ENCODE measurements at regions not wholly inside any gene's neighbourhood (a gene's known extent, or its start where the extent isn't known, plus 50 kb on each side); places are given as distances from the start of the nearest gene placed in this dataset.
A peak's percentile ranks its signal among the peaks of the same experiment; 100 is the strongest.

GRCh38 chr6:144697801-144698200 lies 412.7 kb downstream of the UTRN start (continued):
- no peak for TF ChIP-seq ZBTB43 (CRISPR knock-in tag; conservative IDR thresholded peaks at IDR 0.05)

- intact Hi-C loops (cut with micrococcal nuclease; ENCODE audit: unreplicated experiment): no loop called here
- Histone ChIP-seq H3K27ac (ENCODE audit: extremely low read length, insufficient read depth, low read length) (no peak overlapping the region), H3K79me2 (ENCODE audit: insufficient read depth, low read length) (no peaks in the 10 kb centered on the region), H3K4me1 (ENCODE audit: insufficient read depth, low read length) (peaks cover 9% of the 10 kb centered on the region), H3K36me3 (replicated peaks in 1 of 2; ENCODE audit: control insufficient read depth in 1 of 2, insufficient read depth in 2 of 2, low read length in 2 of 2) (peaks cover 19 to 38% of the 10 kb centered on the region in 2 experiments), H3K4me2 (ENCODE audit: low read depth, low read length) (no peak overlapping the region), H3K27me3 (ENCODE audit: control insufficient read depth in 1 of 2, insufficient read depth in 2 of 2, low read length in 2 of 2) (no peaks in the 10 kb centered on the region), H3K4me3 (replicated peaks in 1 of 3; ENCODE audit: insufficient read depth in 1 of 3, low read depth in 2 of 3, low read length in 3 of 3) (no peak overlapping the region), H2AFZ (ENCODE audit: low read length) (no peak overlapping the region), H3K9me3 (ENCODE audit: low read length) (no peaks in the 10 kb centered on the region), H3K9ac (ENCODE audit: insufficient read depth, low read depth, low read length) (no peak overlapping the region), H4K20me1 (ENCODE audit: insufficient read depth, low read length) (no peaks in the 10 kb centered on the region)
- ChIA-PET POLR2A (no interaction called here), CTCF (ENCODE audit: low intra/inter-chr PET ratio, low total read pairs) (no interaction called here)
- TF ChIP-seq CEBPB (IDR thresholded peaks at IDR 0.05; ENCODE audit: borderline replicate concordance, low read depth, low read length) (peak; percentile 70), ZNF18 (CRISPR knock-in tag; IDR thresholded peaks at IDR 0.05; ENCODE audit: insufficient replicate concordance) (no peak)
- BruUV-seq (replicated peaks): no TSS peak
- in situ Hi-C loops (cut with HindIII; ENCODE audit: extremely low pct_ligation_motif_present, low pct_unique_long_range_greater_than_20kb): no loop called here
- DNase-seq (ENCODE audit: low spot score) (no peak), FAIRE-seq (no peak), ATAC-seq (no peak)
- 95% methylated on average over 1 of the region's 1 CpG for WGBS (ENCODE audit: low lambda C conversion rate)
Measured at GRCh38 chr6:144702781-144703180, 417.6 kb downstream of the UTRN start.

GRCh38 chr6:144710207-144710606 lies 425.1 kb downstream of the UTRN start:
- FAIRE-seq (no peak), ATAC-seq (no peak), DNase-seq (ENCODE audit: low spot score) (no peak)
- WGBS (ENCODE audit: low lambda C conversion rate): 100% methylated on average over 3 of the region's 3 CpGs
- Histone ChIP-seq H2AFZ (ENCODE audit: low read length) (no peak overlapping the region), H3K36me3 (replicated peaks in 1 of 2; ENCODE audit: control insufficient read depth in 1 of 2, insufficient read depth in 2 of 2, low read length in 2 of 2) (peaks cover 10 to 13% of the 10 kb centered on the region in 2 experiments), H3K79me2 (ENCODE audit: insufficient read depth, low read length) (no peaks in the 10 kb centered on the region), H3K27me3 (ENCODE audit: control insufficient read depth in 1 of 2, insufficient read depth in 2 of 2, low read length in 2 of 2) (no peaks in the 10 kb centered on the region), H3K4me1 (ENCODE audit: insufficient read depth, low read length) (no peaks in the 10 kb centered on the region), H3K9ac (ENCODE audit: insufficient read depth, low read depth, low read length) (no peak overlapping the region), H4K20me1 (ENCODE audit: insufficient read depth, low read length) (no peaks in the 10 kb centered on the region), H3K9me3 (ENCODE audit: low read length) (no peaks in the 10 kb centered on the region), H3K4me2 (ENCODE audit: low read depth, low read length) (no peak overlapping the region), H3K27ac (ENCODE audit: extremely low read length, insufficient read depth, low read length) (no peak overlapping the region), H3K4me3 (replicated peaks in 1 of 3; ENCODE audit: insufficient read depth in 1 of 3, low read depth in 2 of 3, low read length in 3 of 3) (no peak overlapping the region)
- POLR2A ChIA-PET: no interaction called here
- CTCF ChIA-PET (ENCODE audit: low intra/inter-chr PET ratio, low total read pairs): no interaction called here
- intact Hi-C loops (cut with micrococcal nuclease; ENCODE audit: unreplicated experiment) (no loop called here), in situ Hi-C loops (cut with HindIII; ENCODE audit: extremely low pct_ligation_motif_present, low pct_unique_long_range_greater_than_20kb) (no loop called here)
- BruUV-seq (replicated peaks): no TSS peak
- TF ChIP-seq REPIN1 (CRISPR knock-in tag; IDR thresholded peaks at IDR 0.05; ENCODE audit: borderline replicate concordance, low read depth) (no peak), ZNF343 (CRISPR knock-in tag; IDR thresholded peaks at IDR 0.05) (no peak), NRL (CRISPR knock-in tag; IDR thresholded peaks at IDR 0.05; ENCODE audit: borderline replicate concordance) (no peak), RFX3 (CRISPR knock-in tag; IDR thresholded peaks at IDR 0.05) (no peak), SRSF9 (IDR thresholded peaks at IDR 0.05; ENCODE audit: borderline replicate concordance, insufficient read depth, low read depth, low read length, poor library complexity, severe bottlenecking) (no peak), HCFC1 (IDR thresholded peaks at IDR 0.05; ENCODE audit: low read depth, low read length) (no peak), CENPX (CRISPR knock-in tag; IDR thresholded peaks at IDR 0.05) (no peak), SCMH1 (CRISPR knock-in tag; IDR thresholded peaks at IDR 0.05; ENCODE audit: borderline replicate concordance) (no peak), ZFP41 (CRISPR knock-in tag; IDR thresholded peaks at IDR 0.05; ENCODE audit: borderline replicate concordance) (no peak), CREB3 (CRISPR knock-in tag; IDR thresholded peaks at IDR 0.05) (no peak), ZNF160 (CRISPR knock-in tag; IDR thresholded peaks at IDR 0.05) (no peak), GTF2F1 (IDR thresholded peaks at IDR 0.05; ENCODE audit: low read length) (no peak)

Data from HepG2 (cell line).